Stimulated activated CD4-positive, alpha-beta T cell treated with anti-CD3 and anti-CD28 coated beads, Interleukin-1b, Interleukin-23, amount 100 ng/mL, for 1 hour (primary cell): ENCODE measurements at regions not wholly inside any gene's neighbourhood (a gene's known extent, or its start where the extent isn't known, plus 50 kb on each side); places are given as distances from the start of the nearest gene placed in this dataset.

Experiments
- DNase-seq, 2 donors: peaks; one replicate each; pipeline ENCODE4 v3.0.0-alpha.2; 2020; ENCODE audit warnings: low read depth in 2 of 2

DNA sequence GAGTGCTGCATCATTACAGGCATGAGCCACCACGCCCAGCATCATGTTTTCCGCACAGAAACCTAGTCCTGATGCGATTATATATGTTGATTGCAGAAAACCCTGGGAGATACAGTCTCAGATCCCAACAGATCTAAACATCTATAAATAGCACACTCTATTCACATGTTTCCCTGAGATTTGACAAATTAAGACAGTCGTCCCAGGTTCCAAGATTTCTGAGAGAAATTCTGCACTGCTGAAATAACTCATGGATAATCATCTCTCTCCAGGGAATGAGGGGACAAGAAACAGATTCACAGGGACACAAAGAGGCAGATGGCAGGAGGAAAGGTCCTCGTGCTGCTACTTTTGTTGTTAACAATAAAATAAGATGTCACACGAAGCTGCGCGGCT, 393.1 kb upstream of the CELF2 start:
- DNase-seq: no peak

DNA sequence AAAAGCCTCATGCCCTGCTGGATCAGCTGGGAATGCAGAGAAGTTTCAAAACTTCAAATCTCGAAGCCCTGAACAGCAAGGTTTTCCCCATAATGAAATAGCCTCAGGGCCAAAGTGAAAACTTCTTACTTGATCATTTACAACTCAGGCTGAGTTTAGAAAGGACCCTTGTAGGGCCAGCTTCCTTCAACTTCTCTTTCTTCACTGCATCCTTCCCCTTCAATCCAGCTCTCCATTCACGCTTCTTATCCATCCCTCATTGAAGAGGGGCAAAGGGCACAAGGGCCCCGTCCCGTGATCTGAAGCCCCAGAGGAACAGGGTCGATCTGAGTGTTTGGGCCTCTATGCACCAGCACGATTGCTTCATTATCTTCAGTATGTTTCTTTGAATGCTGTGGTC, 392.2 kb upstream of the CELF2 start:
- DNase-seq: no peak

DNA sequence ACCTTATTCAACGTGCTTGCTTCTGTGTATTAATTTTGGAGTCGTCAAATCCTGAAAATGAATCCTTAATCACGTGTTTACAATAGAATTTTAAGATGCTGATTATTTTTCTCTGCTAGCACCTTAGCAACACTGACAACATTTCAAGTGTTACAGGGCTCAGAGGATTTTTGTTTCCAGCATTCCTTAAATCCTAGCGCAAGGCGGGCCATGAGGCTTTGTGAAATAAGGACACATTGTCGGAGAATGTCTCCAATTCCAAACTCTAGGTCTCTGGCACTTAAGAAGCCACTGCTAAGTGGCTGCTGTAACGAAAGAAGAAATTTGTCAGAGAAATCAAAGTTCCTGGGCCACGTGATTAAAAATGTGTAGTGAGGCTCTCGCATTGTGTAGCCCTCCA, 390.9 kb upstream of the CELF2 start:
- DNase-seq: no peak

DNA sequence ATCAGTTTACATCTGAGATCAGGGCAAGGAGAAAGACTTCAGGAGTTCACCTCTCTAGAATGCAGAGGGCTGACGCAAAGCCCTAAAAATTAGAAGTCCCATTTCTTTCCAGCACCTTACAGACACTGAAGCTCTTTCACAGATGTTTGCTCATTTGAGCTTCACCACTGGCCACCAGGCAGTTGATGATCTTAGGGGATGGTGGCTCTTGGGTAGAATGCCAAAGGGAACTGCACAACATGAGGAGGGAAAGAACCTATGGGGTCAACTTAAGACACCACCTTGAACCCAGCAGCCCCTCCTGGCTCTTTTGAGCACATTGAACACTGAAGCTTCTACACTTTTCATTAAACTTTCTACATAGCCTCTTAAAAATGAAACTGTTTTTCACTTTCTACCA, 390.3 kb upstream of the CELF2 start:
- no peak for DNase-seq

DNA sequence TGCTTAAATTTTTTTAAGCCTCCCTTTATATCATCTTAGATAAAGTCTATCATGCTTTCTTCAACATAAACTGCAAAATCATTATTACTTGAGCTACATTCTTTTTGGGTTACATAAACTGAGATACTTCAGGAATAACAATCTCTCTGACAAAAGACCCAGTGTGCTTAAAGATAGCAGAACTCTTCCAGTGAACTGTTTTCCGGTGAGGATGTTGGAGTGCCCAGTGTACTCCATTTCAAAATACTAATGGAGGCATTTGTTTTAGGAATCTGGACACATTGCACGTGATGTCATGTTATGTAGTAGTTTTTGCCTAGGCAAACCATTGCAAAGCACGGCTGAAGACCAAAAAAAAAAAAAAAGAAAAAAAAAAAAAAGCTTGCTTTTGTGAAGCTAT, 388.2 kb upstream of the CELF2 start:
- no peak for DNase-seq

DNA sequence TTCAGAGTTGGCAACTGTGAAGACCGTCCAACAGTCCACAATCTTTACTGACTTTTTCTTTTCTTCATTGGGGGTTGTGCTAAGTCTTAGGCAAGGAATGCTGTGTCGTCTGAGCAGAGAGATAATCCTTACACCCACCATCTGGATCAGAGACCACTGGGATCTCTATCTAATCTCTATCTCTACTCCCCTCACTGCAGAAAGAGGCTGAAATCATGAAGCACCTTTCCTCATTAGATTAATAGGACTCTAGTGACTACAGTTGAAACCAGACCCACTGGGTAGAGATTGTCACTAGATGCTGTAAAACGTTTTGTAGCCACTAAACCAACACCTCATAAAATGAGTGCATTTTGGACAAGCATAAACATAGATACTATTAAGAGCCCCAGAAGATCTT, 387.4 kb upstream of the CELF2 start:
- no peak for DNase-seq

DNA sequence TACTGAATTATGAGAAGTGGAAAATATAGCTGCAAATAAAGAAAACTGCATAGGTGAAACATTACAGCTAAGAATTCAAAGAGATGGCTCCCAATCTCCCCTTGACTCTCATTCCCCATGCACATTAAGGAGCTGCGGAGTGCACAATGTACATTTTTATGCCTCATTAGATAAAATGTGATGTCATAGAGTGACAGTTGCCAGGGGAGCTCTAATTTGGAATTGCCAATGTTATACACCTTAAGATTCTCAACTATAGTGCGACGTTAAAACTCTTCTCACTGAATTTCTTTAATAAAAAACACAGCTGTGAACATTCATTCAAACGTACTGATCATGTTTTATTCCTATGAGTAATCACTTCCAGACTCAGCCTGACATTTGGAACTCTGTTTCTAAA, 386.9 kb upstream of the CELF2 start:
- DNase-seq: no peak

DNA sequence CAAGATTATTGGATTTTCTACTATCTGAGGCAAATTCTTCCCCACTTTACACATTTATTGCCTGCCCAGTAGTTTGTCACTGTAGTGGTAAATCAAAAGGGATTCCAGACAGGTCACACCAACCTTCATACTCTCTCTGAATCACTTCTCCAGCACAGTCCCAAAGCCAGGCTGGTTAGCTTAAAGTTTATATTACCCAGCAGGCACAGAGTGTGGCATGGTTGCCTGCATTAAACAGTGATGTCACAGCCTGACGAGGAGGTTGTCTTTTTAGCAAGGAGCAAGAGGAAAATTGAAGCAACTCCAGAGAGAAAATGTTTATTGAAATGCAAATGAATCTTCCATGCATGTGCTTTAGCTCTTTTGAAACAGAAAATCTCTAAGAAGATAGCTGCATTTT, 375.5 kb upstream of the CELF2 start:
- no peak for DNase-seq

DNA sequence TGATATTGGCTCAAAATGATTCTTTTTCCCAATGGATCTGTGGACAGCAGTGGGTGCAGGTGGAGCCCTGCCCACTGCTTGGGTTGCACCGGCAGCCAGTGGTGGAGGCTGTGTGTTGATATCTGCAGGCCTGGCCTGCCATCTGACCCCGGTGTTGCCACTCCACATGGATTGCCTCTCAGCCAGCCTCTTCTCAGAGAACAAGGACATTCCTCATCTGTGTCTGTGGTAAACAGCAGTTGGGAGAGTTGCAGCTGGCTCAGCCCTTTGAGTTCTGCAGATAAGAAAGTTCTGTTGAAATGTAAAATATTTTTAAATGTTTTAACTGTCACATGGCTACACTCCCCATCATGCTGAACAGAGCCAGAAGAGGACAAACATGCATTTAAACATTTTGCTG, 374.9 kb upstream of the CELF2 start:
- DNase-seq: no peak

DNA sequence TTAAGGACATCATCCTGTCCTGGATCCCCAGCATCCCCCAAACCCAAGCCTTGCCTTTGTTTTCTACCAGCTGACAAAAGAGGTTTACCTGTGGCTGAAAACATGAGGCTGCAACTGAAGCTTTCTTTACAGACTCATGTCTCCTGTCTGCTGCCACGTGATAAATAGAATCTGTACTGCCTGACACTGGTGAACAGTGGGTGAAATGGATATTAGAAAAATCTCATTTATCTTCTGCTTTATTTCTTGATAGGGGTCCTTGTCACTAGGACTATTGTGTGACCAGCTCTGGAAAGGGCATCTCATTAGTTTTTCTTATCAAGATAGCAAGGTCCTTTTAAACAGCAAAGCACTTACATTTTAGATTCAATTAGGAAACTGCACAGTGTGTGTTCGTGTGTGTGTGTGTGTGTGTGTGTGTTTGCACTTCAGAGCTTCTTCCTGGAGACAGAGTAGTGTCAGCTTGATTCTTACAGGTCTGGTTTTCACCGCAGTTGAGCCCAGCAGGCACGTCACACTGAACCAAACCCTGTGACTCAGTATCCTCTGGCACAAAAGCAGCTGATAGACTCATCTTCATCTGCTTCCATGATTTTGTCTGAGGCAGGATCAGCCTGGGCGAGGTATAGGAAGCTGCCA, 373.5 kb upstream of the CELF2 start:
- DNase-seq: no peak

DNA sequence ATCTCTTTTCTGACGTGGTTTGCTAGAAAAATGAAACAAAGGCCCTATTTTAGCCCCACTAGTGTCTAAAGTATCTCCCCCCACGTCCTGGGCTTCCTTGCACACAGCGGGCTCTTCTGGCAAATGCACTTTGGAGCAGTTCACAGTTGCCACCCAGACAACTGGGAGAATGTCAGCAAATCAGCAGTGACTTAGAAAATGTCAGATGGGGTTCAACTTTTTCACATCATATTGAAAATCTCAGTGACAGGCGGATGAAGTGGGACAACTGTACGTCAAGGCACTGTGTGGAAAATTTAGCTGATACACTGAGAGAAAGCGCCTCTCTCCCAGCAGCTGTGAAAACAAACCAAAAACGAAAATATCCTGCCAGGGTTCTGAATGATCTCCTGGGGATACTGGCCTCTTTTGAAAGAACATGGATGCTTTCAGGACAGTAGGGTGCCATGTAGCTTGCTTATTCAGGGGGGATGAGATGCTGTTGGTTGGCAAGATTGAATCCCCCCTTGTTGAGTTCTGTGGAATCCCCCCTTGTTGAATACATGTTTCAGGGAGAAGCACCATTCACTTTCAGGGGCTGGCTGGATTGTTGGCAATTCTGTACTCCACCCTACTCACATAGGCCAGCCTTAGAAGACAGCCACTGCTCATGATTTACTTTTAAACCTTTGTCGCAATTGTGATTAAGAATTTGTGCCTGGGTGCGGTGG, 372.8 kb upstream of the CELF2 start:
- no peak for DNase-seq

DNA sequence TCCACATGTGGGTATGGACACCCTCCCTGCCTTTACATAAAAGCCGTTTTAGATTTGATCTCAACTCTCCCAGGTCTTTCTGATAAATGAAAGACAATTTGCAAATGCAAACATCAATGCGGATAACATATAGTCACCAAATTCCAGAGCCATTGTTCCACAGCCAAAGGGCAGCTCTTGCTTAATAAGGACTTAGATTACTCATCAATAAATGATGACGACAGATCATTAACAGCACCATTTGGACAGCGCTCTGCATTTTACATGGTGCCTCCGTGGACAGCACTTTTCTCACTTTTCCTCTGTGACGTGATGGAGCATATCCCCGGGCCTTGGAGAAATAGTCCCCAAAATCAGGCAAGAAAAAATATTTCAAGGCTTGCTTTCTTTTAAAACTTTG, 370.3 kb upstream of the CELF2 start:
- DNase-seq: no peak

DNA sequence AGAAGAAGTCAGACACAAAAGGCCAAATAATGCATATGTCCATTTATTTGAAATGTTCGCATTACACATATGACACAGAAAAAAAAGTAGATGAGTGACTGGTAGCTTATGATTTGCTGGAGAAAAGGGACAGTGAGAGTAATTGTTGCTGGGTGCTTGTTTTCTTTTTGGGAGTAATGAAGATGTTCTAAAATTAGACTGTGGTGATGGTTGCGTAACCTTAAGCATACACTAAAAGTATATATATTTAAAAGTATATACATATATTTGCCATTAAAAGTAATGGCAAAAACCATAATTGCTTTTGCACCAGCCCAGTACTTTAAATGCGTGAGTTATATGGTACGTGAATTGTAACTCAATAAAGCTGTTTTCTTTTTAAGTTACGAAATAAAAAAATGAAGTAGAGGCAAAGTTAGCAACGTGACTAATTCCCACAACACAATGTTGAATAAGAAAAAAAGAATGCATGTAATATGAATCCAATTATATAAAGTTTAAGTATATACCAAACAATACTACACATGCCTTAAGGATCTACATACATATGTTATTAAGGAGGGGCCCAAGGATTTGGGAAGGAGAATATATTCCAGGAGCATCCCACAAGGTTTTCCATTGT, 360.4 kb upstream of the CELF2 start:
- DNase-seq: no peak

DNA sequence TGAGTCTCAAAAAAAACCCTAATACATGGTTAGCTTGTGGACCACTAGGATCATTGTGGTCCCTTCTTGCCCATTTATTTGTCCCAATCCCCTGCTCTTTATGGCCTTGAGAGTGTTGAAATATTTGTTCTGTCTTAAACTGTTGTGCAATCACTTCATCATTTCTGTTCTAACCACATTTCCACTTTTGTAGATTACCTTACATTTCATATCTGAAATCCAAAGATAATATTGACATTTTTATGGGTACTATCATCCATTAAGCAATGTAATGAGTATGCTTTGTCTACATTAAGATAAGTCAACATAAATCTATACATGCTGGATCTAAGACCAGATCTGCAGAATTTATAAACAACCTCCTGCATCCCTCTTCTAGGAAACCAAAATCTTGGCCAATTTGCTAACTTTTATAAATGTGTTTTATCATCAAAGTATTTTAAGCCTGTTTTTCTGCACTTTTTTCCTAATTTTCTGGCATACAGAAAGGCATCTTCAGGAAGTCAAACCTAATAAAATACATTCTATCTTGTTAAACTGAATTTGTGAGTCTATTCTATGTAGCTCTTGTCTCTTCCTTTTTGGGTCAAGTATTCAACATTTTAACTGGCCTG, 359.4 kb upstream of the CELF2 start:
- DNase-seq: no peak

DNA sequence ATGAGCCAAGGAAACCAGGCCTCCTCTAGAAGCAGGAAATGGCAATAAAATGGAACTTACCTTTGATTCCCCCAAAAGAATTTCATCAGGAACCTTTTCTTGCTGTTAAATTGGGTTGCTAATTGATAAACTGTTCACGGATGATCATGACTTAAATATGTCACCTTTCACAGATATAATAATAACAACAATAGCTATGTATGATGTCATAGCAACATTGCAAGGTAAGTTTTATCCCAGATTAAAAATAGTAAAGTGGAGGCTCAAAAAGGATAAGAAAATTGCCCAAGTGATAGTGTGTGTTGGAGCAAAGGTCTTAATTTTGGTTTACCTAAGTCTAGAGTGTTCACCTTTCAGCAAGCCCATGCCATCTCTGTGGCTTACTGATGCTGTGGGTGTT, 357.6 kb upstream of the CELF2 start:
- DNase-seq: no peak

DNA sequence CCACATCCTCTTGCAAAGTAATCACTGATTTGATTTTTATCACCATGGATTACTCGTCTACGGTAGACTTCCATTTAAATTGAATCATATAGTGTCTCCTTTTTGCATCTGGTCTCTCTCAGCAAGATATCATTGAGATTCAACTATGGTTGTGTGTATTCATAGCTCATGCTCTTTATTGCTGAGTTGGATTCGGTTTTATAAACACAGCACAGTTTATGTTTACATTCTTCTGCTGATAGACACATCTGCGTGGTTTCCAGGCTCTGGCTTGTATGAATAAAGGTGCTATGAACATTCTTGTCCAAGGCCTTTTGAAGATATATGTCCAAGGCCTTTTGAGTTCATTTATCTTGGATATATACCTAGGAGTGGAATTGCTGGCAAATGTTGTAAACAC, 356.5 kb upstream of the CELF2 start:
- DNase-seq: no peak

DNA sequence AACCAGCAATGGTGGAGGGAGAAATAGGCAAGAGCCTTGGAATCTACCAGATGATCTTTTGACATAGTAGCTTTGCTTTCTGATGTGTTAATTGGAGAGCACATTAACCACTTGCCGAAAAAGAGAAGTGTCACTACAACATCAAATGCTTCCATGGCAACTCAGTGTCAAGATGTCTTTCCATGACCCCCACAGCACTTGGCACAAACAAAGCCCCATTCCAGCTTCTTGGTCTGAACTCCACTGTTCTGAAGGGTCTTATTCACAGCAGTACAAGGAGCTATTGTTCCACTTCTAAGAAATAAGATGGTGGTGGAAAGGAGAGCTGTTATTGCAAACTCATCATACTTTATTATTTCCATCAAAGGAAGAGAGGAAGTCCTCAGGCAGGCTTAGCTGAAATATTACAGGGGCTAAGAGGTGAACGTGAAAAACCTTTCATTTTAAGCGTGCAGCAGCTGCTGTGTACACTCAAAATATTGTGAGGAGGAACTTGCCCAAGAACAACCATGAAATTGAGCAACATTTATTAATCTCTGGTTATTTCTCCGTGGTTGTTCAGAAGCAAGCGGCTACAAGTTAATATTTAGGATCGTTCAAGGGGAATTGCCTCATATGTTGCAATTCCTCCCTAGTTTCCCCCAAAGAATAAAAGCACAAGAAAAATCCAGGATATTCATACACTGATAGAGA, 354.8 kb upstream of the CELF2 start:
- DNase-seq: no peak

DNA sequence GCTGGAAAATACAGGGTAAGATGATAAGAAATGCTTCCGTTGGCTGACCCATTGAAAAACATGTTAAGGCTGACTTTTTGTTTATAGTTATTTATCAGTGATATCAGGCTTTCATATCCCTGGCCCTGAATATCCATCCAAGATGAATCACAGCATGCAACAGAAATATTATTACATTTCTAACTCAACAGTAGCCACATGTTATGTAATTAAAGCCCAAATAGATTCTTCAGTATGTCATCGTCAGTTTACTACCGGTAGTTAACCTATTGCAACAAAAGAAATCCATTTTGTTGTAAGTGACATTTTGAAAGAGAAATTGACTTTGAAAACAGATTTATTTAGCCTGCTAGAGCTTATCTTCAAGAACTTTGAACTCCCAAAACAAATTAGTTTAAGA, 354.1 kb upstream of the CELF2 start:
- DNase-seq: no peak

DNA sequence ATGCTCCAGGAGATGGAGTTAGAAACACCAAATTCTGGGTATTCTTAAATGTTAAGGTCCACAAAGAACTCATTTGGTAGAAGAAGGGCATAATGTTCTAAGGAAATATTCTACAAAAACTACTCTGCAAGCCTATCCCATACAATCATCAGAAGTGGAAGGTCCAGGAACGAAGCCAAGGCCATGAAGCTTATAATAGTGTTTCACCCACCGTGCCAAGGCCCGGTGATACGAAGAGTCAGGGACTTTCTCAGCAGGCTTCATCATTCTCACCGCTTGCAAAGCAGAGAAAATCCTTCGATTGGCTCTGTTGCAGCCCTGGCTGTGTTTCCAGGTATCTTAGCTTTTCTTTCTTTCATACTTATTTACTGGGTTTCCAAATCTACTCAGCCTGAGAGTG, 351.9 kb upstream of the CELF2 start:
- DNase-seq: no peak

DNA sequence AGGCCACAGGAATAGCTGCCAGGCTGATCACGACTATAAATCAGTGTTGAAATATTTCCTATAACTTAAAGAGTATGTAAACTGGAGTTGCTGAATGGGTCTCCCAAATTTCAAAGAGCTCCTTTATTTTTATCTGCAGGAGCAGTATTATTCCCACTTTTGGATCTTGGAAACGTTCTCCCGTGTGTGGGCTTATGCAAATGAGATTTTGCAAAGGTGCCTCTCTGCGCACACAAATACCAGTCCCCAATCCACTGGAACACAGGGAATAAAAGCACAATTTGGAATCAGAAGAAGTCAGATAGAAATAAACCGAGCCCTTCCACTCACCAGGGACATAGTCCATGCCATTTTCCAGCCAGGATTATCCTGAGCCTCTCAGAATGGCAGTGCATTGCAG, 350.2 kb upstream of the CELF2 start:
- no peak for DNase-seq

DNA sequence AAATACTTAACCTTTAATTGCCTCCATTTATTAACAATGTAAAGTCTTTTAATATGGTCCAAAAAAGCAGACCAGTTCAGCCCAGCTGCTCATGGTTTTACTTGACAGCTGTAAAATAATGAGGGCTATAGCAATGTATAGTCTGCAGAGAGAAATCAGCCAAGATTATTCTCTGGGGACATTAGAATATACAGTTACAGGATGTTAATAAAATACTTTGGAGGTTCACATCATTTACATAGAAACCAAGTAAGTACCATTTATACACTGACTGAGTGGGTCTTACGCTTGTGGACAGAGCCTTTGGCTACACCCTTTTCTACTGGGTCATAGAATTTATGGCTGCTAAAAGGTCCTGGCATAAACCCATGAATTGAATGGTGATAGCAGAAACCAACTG, 340.7 kb upstream of the CELF2 start:
- DNase-seq: no peak

DNA sequence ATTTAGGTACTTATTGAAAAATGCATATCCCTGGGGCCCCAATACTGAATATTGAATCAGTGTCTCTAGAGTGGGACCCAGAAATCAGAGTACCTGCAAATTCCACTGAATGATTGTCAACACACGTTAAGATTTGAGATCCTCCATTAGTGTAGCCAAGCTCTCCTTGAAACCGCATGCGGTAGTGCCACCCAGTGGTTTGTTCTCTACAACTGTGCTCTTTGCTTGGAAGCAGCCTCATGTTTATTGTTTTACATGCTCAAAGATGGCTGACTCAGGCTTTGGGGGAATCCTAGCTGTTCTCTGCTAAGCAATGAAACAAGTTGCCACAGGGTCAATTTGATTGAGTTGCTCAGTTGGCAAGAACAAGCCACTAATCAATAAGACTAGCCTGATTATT, 340.2 kb upstream of the CELF2 start:
- peak in 1 of 2 donors; percentile 1 for DNase-seq

DNA sequence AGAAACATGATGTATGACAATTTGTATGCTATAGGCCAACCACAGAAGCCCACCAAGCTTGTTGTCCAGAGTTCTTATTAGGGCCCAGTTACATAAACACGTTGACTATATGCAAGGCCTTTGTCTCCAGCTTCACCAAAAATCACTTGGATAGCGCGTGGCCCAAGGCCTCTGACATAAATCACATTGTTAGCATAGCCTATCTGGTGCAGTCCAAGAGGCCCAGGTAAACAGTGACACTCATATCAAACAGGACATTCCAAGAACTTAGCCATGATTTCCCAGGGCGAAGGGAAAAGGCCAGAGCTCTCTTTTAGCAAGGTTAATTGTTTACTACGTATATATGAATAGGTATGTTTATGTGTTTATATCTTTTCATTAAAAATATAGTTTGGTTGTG, 337.2 kb upstream of the CELF2 start:
- DNase-seq: no peak
